WTC11 (cell line): ENCODE measurements at regions not wholly inside any gene's neighbourhood (a gene's known extent, or its start where the extent isn't known, plus 50 kb on each side); places are given as distances from the start of the nearest gene placed in this dataset.

Experiments
- RELA ChIP-seq: sonication (generic); formaldehyde crosslinking; IDR thresholded peaks from 2 replicates; pipeline ENCODE4 v1.8.1; 2022; ENCODE audit warnings: missing genetic modification reagents, mild to moderate bottlenecking, borderline replicate concordance
- ZNF416 ChIP-seq: fragments of 250-450 bp; sonication (Bioruptor Pico); IDR thresholded peaks from 2 replicates; pipeline ENCODE4 v1.9.0; 2021; ENCODE audit warnings: mild to moderate bottlenecking, inconsistent platforms
- TF ChIP-seq, protein P1 (sequence below): sonication (generic); formaldehyde crosslinking; IDR thresholded peaks from 2 replicates; pipeline ENCODE4 v1.8.1; 2022; ENCODE audit warnings: mild to moderate bottlenecking, moderate library complexity, missing genetic modification reagents
- TF ChIP-seq, protein P2 (sequence below): sonication (generic); formaldehyde crosslinking; IDR thresholded peaks from 2 replicates; pipeline ENCODE4 v1.8.0; 2022; ENCODE audit warnings: mild to moderate bottlenecking, missing genetic modification reagents
- TF ChIP-seq, protein P3 (sequence below): sonication (generic); formaldehyde crosslinking; IDR thresholded peaks from 2 replicates; pipeline ENCODE4 v1.8.0; 2023; ENCODE audit warnings: mild to moderate bottlenecking, missing genetic modification reagents
- TF ChIP-seq, protein P4 (sequence below): fragments of 200-600 bp; IDR thresholded peaks from 2 replicates; pipeline ENCODE4 v1.8.0; 2022; ENCODE audit warnings: antibody characterized with exemption

DNA sequence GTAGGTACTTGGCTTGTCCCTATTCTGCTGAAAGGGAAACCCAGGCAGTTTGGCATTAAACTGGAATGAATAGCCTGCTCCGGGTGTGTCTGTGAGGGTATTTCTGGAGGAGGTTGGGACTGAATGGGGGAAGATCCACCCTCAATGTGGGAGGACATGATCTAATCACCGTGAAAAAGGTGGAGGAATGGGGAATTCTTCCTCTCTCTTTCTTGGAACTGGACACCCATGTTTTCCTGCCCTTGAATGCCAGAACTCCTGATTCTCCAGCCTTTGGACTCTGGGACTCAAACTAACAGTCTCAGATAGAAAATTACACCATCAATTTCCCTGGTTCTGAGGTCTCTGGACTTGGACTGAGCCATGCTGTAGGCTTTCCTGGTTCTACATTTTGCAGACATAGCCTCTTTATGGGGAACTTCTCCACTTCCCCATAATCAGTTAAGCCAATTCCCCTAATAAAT is 391.7 kb downstream of the EDEM1 start:
- TF ChIP-seq ZNF416 (CRISPR knock-in tag), result no peak
- TF ChIP-seq, protein P1, sequence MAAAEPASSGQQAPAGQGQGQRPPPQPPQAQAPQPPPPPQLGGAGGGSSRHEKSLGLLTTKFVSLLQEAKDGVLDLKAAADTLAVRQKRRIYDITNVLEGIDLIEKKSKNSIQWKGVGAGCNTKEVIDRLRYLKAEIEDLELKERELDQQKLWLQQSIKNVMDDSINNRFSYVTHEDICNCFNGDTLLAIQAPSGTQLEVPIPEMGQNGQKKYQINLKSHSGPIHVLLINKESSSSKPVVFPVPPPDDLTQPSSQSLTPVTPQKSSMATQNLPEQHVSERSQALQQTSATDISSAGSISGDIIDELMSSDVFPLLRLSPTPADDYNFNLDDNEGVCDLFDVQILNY (CRISPR knock-in tag), result no peak
- no peak for TF ChIP-seq RELA (CRISPR knock-in tag)
- TF ChIP-seq, protein P2, sequence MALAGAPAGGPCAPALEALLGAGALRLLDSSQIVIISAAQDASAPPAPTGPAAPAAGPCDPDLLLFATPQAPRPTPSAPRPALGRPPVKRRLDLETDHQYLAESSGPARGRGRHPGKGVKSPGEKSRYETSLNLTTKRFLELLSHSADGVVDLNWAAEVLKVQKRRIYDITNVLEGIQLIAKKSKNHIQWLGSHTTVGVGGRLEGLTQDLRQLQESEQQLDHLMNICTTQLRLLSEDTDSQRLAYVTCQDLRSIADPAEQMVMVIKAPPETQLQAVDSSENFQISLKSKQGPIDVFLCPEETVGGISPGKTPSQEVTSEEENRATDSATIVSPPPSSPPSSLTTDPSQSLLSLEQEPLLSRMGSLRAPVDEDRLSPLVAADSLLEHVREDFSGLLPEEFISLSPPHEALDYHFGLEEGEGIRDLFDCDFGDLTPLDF (CRISPR knock-in tag), result no peak
- TF ChIP-seq, protein P3, sequence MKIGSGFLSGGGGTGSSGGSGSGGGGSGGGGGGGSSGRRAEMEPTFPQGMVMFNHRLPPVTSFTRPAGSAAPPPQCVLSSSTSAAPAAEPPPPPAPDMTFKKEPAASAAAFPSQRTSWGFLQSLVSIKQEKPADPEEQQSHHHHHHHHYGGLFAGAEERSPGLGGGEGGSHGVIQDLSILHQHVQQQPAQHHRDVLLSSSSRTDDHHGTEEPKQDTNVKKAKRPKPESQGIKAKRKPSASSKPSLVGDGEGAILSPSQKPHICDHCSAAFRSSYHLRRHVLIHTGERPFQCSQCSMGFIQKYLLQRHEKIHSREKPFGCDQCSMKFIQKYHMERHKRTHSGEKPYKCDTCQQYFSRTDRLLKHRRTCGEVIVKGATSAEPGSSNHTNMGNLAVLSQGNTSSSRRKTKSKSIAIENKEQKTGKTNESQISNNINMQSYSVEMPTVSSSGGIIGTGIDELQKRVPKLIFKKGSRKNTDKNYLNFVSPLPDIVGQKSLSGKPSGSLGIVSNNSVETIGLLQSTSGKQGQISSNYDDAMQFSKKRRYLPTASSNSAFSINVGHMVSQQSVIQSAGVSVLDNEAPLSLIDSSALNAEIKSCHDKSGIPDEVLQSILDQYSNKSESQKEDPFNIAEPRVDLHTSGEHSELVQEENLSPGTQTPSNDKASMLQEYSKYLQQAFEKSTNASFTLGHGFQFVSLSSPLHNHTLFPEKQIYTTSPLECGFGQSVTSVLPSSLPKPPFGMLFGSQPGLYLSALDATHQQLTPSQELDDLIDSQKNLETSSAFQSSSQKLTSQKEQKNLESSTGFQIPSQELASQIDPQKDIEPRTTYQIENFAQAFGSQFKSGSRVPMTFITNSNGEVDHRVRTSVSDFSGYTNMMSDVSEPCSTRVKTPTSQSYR, result no peak
- TF ChIP-seq, protein P4, sequence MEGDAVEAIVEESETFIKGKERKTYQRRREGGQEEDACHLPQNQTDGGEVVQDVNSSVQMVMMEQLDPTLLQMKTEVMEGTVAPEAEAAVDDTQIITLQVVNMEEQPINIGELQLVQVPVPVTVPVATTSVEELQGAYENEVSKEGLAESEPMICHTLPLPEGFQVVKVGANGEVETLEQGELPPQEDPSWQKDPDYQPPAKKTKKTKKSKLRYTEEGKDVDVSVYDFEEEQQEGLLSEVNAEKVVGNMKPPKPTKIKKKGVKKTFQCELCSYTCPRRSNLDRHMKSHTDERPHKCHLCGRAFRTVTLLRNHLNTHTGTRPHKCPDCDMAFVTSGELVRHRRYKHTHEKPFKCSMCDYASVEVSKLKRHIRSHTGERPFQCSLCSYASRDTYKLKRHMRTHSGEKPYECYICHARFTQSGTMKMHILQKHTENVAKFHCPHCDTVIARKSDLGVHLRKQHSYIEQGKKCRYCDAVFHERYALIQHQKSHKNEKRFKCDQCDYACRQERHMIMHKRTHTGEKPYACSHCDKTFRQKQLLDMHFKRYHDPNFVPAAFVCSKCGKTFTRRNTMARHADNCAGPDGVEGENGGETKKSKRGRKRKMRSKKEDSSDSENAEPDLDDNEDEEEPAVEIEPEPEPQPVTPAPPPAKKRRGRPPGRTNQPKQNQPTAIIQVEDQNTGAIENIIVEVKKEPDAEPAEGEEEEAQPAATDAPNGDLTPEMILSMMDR, result no peak
